DMS53 (cell line): ENCODE measurements at regions not wholly inside any gene's neighbourhood (a gene's known extent, or its start where the extent isn't known, plus 50 kb on each side); places are given as distances from the start of the nearest gene placed in this dataset.

Source experiments
- DNase-seq: peaks from one replicate; lab custom pipeline; 2025; lab: John Stamatoyannopoulos, UW

DNA sequence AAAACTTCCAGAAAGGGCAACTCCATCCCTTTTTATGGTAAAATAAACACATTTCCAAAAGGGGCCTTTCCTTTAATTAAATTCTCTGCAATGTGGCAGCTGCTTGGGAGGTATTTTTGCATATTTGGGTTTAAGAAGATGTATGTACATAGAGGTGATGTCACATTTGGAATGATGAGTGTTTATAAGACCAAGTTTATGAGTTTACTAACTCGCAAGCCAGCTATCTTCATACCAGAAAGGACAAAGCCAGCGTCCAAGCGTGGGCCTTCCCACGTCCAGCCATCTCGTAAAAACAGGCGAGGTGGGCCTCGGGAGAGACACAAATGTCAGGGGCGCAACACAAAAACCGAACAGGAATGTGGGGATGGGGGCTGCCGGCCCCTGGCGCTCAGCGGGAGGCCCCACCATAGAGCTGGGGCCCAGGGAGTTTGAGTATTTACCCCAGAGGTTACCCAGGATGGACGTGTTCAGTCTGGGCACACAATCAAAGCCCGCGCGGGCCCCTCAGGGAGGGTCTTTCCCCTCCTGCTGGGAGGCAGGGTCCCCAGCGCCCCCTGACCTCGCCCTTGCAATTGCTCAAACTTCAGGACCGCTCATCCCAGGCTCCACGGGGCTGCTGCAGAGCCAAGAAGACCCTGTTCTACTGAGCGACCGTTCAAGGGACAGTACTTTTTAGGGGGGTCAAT lies 137.3 kb downstream of the TWIST2 start:
- DNase-seq = no peak

DNA sequence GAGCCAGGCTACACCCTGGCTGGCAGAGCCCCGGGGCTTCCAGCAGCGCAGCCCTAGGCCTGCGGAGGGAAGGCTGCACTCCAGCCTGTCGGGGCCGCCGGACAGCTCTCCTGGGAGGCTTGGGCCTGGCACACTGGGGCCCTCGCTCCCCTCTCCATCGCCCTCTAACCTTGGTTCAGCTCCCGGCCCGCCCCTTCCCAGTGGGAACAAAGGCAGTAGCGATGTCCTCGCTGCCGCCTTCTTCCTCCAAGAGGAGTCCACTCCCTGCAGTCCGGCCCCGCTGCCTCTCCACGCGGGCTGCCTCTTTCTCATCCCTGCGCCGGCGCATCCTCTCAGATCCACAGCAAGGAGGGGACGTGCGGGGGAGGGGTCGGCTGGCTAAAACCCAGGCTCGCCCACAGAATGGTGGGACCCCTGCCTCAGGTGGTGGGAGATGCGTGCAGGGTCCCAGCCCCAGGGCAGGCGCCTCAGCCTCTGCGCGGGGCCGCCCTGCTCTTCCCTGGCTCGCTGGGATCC lies 138.1 kb downstream of the TWIST2 start:
- no peak for DNase-seq

DNA sequence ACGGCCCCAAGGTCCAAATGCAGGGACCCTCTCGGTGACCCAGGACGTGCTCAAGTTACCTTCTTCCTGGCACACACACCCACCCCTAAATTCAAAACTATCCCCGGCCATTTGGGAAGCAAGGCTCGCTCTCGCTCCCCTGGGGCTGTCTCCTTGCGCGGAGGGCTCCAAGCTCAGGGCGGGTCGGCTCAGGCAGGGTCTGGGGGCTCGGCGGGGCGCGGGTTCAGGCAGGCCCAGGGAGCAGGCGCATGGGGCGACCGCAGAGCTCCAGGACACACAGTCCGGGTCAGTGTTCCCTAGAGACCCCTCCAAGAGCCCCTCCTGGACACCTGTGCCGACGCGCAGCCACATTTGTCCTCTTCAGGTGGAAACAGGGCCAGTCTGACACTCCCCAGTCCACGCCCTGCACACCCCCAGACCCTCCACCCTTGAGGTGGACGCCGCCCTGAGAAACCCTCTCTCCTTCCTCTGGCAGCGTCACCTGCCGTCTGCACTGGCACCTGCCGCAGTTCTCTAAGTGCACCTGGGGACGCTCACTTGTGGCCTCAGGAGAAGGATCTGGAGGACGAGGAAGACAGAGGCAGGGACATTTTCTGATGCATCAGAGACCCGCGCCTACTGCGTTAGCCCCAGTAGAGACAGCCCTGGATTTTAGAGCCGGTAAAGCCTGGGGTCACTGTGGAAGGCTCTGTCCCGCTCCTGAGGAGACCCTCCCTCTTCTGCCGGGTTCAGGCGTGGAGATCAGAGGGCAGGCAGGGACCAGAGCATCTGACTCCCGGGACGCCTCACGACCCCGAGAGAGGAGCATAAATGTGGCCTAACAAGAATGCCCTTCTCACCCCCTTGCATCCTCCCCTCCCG lies 138.8 kb downstream of the TWIST2 start:
- no peak for DNase-seq

DNA sequence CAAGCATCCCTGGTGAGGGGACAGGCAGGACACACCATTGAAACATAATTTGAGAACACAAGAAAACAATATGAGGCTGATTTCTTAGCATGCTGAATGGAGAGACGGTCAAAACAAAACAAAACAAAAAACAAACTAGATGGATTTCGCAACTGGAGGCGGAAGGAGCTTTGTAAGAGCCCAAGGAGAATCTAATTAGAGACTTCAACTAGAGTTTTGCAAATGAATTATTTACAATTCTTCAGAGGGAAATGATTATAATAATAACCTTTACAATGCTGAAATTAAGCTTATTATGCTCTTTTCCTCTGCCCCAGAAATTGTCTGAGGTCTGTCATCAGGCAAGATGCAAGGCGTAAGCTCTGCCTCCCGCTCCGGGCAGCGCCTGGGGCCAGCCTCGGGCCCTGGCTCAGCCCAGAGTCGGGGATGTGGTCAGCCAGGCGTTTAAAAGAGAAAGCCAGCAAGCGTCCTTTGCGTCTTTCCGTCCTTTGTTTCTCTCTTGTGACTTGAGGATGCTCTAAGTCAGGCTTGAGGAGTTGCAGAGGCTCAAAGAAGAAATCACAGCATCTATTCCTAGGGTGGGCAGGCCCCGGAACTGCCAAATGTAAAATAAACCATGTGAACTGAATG lies 139.6 kb downstream of the TWIST2 start:
- no peak for DNase-seq

DNA sequence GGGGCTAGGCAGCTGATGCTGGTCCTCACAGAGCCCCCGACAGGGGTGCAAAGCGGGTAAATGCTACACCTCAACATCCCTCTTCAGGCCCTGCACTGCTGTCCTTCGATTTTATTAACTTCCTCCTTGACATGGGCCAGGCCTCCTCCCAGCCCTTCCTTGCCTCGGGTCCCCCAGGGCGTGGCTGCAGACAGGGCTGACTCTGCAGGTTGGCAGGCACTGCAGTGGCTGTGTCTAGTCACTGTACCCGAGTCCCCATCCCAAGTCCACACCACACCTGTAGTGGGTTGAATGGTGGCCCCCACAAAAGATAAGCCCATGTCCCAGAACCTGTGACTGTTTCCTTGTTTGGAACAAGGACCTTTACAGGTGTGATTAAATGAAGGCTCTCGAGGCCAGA lies 140.2 kb downstream of the TWIST2 start:
- no peak for DNase-seq

DNA sequence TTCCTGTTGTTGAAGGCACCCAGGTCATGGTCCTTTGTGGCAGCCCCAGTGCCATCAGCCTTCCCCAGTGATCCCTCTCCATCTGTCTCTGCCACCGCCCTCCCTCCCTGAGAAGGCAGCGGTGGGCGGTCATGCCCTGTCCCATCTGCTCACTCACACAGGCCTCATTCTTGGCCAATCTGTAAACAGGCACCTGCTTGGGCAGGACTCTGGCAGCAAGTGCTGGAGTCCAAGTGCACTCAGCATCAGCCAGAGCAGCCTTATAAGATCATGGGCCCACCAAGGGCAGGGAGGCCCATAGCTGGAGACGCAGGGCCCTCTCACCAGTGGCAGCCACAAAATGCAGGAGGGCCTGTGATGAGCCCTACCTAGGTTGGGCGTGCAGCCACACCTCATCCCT lies 140.9 kb downstream of the TWIST2 start:
- DNase-seq = no peak

DNA sequence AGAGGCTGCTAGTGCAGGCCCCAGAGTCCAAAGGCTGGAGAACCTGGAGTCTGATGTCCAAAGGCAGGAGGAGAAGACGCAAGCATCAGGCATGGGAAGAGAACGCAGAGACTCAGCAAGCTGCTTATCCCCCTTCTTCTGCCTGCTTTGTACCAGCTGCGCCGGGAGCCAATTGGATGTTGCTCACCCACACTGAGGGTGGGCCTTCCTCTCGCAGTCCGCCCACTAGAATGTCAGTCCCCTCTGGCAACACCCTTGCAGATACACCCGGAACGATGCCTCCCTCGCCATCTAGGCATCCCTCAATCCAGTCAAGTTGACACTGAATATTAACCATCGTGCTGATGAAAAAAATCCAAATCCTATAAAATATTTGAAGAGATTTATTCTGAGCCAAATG lies 141.6 kb downstream of the TWIST2 start:
- no peak for DNase-seq

DNA sequence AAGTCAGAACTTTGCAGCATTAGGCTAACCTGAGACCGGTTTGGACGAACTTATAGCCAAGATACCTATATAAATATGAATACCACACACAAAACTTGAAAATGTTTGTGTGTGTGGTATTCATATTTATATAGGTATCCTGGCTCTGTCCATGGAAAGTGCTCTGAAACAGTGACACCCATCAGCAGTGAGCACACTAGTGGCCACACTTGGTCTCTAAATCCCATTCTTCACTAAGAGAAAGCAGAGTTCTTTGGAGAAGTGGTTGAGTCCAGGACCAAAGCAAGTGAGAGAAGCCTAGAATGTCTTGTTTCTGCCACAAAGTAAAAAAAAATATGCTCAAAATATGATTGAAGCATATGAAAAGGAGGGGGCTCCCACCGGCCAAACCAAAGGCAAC lies 146.5 kb downstream of the TWIST2 start:
- DNase-seq = no peak

DNA sequence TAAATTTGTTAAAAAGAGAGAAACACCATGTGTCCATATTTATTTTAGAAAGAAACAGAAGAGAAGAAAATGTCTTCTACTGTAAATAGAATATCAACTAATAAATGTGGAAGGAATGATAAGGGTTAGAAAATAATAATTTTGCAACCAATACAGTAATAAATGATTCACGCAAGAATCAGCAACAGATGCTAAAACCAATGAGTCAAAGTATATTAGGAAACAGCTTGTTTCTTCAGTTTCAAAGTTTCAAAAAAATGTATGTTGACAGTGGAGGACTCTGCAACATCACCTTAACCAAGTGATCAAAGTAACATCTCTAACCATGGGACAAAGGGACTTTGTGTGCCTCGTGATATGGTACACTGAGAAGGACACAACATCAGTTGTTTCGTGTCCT lies 147.0 kb downstream of the TWIST2 start:
- DNase-seq = no peak

DNA sequence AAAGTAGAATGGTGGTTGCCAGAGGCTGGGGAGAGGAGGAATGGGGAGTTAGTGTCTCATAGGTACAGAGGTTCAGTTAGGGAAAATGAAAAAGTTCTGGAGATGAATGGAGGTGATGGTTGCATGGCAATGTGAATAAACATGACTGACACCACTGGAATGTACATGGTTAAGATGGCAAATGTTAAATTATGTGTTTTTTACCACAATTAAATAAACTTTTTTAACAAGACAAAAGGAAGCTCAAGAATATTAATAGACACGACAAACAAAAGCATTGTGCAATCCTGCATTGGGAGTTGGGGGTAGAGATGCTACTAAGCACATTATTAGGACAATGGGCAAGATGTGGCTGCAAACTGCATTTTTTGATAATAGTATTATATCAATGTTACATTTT lies 147.7 kb downstream of the TWIST2 start:
- no peak for DNase-seq

DNA sequence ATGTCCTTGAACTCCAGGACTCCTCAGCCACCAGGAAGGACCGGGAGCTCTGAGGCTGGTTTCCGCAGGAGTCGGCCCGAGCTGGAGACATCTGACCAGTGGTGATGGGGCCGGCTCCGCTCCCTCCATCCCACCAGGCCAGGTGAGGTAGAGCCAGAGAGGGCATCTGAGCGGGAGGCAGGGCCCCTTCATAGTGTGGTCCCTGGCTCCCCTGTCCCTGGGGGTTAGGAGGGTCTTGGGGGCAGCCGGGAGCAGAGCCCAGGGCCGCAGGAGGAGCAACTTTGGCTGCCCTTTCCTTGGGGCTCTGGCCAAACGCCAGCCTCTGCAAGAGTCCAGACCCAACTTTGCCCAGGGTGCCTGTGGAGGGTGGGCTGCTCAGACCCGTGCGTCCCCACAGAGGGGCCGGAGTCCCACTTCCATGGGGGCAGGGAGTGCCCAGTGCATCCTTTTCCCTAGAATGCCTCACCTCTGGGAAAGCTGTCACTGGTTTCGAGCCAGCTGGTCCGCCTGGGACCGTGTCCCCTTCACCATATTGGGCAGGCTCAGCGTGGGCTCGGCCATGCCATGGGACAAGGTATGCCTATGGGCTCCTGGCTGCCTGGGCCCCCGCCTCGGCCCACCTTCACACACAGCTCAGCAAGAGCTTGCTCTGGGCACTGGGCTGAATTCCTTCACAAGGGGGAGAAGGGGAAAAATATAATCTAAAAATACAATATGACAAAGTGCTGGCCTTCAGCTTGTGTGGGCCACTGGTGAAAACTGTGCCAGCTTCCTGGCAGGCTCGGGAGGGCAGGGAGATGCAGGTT lies 148.6 kb downstream of the TWIST2 start:
- DNase-seq = no peak

DNA sequence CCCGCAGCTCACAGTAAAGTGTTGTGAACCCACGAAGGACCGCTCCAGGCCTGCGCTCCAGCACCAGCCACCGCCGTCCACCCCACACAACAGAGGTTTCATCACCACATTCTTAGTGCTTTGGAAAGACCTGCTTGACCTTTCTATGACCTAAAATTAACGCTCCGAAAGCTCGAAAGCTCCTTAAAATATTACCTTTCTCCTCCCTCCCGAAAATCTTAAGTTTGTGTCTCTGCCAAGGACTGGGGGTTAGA lies 149.2 kb downstream of the TWIST2 start:
- DNase-seq = no peak

DNA sequence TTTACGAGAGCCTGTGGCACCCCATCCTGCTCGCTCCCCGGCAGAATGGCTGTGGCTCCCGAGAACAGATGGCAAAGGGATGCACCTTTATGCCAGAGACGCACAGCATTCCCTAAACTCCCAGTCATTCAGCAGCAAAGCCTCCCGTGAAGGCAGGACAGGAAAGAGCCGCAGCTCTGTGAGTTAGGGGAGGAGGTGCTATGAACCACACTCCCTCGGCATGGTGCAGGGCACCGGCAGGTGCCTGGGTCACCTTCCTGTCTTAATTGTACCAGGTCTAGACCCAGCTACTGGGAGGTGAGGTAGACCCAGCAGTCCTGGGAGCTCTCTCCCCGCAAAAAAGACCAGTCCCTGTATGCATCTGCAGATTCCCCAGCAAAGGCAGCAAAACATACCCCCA lies 149.8 kb downstream of the TWIST2 start:
- no peak for DNase-seq
